Cerebellar nuclear complex (tissue), 1 donor: ENCODE measurements at regions not wholly inside any gene's neighbourhood (a gene's known extent, or its start where the extent isn't known, plus 50 kb on each side); places are given as distances from the start of the nearest gene placed in this dataset.

Experiments
- DNase-seq, 2 experiments: peaks; one replicate each; lab custom pipeline; 2025; lab: John Stamatoyannopoulos, UW

DNA sequence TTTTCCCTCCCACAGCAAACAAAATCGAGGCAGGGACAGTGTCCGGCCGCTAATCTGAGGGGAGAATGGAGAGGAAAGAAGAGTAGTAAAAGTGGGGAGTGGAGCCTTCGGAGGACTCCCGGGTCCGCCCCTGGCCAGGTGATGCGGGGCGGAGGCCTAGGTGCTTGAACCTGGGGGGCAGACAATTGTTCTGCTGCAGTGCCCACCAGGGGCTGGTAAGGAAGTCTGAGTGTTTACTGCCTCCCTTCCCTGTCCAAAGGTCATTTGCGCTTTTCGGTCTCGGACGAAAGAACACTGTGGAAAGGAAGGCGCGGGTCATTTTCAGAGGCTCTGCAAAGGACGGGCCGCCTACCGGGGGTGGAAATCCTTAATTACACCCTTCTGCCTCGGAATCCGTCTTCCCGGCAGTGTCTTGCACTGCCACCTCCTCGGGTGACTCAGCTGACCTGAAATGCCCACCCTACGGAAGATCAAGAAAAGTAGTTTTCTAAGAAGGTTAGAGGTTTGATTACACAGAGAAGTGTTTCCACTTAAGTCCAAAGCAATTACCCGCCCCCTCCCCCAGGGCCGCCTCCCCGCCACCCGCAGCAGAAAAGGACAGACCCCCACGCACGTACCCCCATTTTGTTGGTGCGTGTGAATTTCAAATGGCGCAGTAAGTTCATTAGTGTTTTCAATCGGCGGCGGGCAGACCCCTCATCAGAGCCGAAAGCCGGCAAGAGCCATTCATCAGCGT, 99.9 kb upstream of the TENM3 start:
- no peak for DNase-seq

DNA sequence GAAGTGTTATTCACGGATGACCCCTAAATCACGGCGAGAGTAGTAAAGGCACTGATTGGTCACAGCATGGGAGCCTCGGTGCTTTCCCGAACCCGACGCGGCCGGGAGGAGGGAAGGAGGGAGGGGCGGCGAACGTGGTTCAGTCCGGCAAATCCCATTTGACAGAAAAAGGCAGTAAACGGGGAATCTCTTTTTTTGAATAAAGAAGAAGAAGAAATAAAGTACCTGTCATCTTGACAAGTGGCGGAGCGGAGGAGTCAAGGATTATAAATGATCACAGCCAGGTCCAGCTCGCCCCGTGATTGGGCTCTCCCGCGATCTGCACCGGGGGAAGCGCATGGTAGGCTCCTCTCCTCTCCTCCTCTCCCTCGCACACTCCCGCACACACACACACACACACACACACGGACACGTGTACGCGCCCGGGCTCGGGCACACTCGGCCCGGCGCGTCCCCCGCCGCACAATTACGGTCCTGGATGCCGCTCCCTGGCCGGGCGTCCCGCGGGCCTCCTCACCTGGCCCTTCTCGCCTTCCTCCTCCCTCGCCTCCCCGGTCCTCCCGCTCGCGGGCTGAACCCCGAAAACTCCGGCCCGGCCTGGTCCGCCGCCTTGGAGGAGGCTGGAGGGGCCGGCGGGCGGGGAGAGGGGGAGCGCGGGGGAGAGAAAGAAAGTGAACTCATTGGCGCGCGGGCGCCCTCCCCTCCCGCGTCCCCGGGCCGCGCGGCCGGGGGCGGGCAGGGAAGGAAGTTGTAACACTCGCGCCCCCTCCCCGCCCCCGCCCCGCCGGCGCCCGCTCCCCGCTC, 99.2 kb upstream of the TENM3 start:
- DNase-seq = no peak

DNA sequence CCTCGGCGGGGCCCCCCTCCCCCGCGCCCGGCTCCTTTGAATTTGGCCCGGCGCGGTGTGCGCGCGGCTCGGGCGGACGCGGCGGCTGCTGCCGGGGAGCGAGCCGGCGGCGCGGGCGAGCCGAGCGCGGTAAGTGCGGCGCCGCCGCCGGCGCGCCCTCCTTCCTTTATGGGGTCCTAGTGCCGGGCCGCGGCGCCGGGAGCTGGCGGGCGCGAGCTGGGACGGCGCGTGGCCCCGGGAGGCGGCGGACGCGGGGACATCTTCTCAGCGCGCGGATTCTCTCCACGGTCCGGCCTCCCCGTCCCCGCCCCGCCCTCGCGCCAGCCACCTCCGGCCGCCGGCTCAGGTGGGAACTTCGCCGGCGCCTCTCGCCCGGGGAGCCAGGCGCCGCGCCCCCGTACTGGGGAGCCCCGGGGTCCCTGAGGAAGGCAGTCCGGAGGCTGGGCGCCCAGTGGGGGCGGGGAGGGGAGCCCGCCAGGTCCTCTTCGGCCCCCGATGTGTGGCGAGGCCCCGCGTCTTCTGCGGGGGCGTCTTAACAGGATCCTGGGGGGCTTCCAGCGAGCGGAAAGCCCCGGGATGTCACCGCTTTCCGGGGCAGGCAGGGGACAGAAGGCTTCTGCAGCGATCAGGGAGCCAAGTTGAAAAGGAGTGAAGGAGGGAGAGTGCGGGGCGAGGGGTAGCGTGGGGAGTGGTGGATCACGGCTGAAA, 98.4 kb upstream of the TENM3 start:
- no peak for DNase-seq

DNA sequence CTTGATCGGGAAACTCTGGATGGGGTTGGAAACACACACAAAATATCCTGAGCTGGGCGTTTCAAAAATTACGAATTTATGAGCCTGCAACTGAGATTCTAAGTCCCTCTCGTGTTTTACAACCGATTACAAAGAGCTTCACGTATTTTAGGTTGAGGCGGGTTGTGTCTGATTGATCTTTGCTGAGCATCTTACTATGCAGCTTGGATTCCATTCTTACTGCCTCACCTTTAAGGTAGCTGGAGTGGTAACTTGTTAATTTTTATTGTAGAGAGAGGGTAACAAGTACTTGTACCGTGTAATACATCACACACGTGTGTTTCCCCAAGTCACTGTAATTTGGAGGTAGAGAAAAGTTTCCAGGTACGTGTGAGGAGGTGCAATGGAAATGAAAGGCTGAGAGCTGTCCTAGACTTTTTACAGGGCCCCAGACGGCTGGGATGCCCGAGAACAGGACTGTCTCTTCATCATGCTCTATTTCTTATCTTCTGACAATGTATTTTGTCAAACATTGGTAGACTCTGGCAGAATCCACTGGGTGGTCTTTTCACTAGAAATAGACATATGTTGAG, 97.8 kb upstream of the TENM3 start:
- DNase-seq = no peak

DNA sequence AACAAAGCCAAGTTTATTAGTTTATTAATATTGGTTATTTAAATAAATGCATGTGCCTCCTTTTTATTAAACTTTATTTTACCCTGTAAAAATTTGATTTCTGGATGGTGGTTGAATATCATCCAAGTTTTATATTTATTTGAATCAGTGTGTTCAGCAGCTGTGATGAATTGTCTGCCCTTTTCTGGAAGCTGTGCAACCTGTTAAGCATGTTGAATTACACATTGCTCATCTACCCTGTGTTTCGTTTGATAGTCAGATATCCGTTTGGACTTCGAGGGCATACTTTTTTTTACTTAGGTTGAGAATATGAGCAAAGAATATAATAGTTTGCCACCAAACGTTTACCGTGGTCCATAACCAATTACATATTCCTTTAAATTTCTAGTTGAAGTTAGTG, 95.8 kb upstream of the TENM3 start:
- DNase-seq = no peak

DNA sequence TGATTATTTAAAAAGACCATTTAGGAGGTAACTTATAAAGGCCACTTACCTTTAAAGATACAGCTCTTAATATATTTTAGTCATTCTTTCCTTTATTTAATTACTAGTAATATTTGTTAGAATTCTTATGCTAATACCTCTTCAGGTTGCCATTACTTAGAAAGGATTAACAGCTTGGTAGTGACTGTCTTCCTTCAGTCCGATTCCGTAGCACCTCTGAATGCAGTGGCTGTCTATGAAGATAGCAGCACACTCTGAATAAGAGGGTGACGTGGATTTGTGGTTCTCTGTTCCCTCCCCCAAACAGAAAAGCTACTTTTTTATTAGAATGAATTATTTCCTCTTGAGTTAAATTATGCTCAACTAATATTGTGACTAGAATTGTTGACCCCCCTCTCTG, 92.6 kb upstream of the TENM3 start:
- no peak for DNase-seq

DNA sequence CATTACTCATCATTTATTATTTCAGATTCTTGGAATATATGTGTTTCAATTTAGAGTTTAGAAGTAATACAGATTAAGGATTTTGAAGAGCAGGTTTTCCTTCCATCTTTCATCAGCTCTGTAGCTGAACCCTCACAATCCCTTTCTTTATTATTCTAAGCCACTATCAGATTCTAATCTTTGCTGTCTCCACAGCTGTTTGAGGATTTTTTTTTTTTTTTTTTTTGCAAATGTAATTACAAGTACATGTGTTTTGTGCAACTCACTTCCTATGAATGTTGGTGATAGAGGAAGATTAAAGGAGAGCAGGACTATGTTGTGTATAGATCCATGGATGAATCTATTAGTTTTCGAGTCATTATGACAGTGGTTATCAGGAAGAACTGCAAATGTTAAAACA, 87.4 kb upstream of the TENM3 start:
- no peak for DNase-seq

DNA sequence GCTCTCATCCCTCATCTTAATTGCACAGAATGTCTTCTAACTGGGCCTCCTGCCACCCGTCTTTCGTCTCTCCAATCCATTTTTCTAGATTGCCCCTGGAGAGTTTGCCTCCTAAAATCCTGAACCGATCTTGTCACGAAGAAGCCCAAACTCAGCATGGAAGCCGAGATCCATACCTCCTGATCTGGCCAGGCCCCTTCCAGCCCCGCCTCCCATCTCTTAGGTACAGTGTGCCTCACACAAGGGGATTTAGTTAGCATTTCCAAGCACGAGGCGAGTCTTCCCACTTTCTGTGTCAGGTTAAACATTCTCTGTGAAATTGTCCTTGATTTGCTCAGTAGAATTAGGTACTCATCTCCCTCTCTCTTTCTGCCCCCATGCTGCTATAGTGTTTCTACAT, 80.0 kb upstream of the TENM3 start:
- no peak for DNase-seq

DNA sequence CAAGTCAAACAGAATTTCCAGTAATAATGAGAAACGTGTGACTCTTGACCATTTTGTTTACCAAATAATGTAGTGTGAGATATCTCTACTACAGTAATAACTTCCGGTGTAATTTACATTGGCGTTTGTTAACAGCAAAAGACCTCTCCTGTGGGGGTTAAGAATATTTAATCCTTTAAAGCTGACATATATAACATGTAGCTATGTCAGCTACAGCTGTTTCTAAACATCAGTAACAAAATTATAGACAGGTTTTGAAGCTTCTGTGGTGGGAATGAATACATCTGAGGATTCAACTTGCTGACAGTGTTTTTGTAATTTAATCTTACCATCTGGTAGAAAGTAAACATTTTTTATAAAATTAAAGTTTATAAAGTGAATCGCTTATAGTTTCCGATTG, 73.6 kb upstream of the TENM3 start:
- DNase-seq = no peak

DNA sequence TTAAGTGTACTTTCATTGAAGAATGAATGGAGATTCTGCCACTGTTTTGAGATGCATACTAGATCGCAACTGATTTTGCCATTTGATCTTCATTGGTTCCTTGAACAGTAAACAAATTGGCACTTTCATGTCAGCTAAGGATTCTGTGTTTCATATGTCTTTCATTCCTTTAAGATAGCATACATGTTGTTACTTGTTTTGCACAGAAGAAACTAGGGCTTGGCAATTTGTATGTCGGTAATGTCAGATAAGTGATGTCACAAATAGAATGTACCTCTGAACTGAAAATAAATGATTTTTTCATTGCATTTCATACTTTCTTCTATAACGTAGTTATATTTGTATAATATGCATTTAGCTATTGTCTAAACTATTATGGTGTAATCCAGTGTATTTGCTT, 73.2 kb upstream of the TENM3 start:
- DNase-seq = no peak

DNA sequence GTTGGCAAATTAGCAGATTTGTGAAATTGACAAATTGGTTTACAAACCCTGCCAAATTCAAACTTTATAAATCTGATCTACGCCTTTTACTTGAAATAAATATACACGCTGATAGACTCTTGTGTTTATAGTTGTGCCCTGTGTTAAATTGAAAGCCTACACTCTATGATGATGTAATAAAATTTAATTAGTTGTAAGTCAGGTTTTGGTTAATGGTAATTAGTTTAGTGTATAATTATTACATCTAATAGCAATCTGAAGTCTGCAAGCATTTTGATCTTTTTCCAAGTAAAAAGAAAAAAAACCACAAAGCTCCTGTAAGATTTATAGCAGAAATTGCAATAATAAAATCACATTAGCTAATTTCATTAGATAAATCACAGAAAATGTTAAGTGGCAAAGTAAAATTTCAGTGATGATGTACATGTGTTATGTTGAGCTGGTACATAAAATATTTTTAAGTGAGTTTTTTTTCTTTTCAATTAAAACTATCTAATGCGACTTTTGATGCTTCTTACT, 72.7 kb upstream of the TENM3 start:
- no peak for DNase-seq

DNA sequence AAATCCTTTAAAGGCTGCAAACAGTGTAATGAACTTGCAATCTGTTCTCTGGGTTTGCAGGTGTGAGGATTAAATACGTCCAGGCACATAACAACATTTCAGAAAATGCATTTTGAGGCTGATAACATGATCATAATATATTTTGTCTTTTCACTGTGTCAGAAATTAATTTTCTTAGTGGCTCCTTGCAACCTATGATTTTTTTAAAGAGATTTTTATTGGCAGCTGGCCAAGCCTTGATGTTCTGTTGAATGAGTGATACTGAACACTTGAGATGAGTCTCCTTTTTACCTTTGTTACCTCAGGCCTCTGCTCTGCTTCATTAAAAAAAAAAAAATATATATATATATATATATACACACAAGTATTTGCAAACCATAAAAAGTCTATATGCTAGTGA, 68.2 kb upstream of the TENM3 start:
- no peak for DNase-seq

DNA sequence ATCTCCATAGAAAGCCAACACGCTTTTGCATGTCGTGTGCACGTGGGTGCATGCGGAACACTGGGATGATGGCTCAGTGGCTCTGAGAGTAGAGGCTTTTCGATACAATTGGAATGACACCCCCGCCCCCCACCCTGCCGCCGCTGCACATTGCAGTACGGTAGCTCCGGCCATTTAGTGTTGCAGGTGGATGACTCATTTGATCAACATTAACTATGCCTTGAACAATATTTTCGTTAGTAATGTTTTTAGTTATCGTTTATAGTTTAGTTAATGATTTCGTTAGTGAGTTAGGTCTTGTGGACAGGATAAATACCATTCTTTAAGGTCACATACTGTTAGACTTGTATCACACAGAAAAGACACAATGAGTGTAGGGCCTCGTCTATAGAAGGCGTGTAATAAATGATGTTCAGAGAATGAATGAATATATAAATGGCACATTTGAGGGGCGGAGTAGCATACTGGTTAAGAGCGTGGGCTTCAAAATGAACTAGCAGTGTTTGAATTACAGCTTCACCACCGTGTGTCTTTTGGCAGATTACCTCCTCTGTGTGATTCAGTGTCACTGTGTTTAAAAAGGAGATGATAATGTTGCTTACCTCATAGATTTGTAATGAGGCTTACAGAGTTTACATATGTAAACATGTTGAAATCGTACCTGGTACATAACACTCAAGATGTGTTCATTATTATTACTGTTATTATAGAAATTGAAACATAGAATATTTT, 67.2 kb upstream of the TENM3 start:
- no peak for DNase-seq

DNA sequence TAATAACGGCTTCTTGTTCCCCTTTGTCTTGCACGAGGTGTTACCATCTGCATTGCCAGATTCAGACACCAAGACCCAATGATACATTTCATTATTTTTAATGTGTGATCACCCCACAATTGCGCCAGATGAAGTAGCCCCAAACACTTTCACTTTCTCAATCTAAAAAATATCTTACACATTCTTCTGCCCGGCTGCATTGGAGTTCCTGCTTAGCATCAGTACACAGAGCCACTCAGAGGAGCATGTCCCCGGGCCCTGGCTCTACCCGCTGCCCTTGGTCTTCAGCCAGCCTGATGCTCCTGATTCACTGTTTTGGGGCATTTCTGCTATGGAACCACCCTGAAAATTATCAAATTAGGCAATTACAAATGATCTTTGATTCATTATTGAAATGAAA, 66.0 kb upstream of the TENM3 start:
- no peak for DNase-seq

DNA sequence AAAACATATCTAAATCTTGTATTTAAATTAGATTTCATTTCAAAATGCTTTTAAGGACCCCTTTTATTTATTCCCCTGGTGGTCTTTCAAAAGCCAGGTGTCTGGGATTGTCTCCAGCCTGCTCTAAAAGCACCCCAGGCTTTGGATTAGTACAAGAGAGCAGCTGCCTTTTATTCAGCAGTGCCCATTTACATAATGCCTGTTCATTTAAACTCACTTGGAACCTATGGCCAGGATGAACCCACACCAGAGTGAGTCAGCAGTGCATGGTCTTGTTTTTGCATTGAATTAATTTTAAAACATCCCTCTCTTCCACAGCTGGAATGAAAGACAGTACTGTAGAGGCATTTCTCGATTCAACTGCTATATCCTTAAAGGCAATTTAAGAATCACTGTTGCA, 64.1 kb upstream of the TENM3 start:
- no peak for DNase-seq

DNA sequence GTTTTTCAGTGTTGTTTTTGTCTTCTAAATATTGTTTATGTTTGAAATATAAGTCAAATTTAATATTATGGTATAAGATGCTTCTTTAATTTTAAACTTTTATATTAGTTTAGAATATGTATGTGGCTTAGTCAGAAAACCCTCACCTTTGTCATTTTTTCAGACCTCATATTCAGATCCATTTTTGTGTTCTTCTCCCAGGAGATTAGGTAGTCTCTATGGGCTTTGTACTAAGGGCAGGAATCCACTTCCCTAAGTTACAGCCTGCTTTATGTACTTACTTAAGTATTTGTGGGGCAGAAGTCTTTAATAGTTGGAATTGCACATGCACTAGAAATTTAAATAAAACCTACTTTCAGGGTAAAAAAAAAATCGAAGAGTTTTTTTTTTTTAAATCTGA, 63.5 kb upstream of the TENM3 start:
- no peak for DNase-seq

DNA sequence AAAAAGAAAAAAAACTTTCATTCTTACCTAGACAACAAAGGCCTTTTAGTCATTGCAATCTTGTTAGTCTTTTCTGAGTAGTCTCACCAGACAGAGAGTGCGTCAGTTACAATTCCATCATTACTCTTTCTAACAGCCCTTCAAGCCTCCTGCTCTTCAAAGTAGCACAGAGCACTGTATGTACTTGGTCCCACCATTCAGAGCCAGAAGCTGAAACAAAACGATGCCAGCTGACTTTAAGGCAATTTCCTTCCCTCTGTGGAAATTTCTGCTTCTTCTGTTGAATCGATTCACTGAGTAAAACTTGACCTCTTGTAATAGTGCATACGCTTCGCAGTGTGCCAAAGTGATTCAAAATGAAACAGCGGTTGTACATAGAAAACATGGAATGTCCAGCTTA, 57.7 kb upstream of the TENM3 start:
- DNase-seq = no peak

DNA sequence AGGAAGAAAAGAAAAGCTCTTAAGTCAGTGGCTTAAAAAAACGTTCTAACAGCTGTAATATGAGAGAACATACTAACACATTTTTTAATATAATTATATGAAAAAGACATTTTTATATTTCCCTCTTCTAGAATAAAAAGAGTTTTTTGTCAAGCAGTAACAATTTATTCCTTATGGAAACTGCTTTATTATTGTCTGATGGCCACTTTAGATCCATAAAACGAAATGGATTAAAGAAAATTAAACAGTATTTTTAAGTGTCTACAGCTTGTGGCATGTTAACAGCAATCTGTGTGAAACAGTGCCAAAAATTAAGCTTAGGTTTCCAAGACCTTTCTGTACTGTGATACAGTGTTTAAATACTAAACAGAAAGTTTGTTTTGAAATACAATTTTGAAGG, 55.5 kb upstream of the TENM3 start:
- DNase-seq = no peak

DNA sequence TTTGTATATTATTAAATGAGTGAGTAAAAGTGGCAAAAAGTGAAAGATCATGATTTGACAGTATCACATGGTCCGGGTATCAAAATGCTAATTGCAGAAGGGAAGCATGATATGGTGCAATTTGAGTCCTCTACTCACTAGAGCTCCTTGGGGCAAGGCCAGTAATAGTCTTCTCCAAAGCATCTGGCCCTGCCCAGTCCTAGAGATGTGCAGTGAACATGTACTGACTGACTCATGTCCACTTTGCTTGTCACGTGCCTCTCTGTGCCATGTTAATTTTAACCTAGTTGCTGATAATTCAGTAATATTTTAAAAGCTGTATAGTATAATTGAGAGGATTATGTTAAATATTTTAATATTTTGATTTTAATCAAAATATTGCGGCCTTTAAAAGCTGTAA, 54.6 kb upstream of the TENM3 start:
- DNase-seq = no peak

DNA sequence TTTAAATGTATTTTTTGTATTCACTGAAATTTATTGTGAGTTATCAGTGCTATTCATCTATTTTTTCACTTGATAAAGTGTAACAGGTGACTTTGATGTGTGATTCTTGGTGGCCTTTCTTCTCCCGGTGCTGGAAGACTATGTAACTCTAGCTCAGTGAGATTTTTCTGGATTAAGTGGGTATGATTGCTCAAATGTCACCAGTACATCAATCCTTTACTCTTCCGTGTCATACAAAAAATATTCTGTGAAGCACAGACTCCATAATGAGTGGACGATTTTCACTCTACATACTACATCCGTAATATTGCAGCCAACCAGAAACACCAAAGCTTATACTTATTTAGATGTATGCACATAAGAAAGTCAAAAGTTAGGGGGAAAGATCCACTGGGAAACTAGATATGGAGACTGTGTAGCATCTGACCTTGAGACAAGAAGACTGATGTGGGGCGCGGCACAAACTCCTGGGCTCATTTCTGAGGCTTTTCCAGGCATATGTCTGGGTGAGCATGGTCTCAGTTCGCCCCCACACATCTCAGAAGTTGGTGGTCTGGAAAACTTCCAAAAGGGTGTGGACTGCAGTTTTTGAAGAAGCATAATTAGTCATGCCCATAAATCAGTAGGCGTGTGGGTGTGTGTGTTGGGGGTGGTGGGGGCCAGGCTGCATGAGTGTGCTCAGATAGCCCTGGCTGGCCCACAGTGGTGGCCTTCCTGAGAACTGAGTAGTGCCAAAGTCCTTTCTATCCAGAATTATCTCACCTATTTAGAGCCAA, 53.9 kb upstream of the TENM3 start:
- DNase-seq = no peak

DNA sequence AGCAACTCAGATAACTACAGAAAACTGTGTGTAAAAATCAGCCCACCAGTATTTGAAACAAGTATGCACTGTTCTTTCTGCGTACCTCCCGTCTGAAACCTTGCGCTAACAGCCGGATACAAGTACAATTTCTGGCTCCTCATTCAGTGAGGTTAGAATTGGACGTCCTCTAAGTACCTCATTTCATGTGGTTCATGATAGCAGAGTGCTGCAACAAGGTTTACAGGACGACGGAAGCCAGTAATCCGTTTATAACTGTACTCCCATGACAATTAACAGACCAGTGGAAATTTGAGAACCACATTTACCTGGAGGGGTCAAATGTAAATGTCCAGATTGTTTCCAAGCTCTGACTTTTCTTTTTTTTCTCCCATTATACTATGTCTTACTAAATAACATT, 52.9 kb upstream of the TENM3 start:
- DNase-seq = no peak
